ENCODE measurements at regions not wholly inside any gene's neighbourhood (a gene's known extent, or its start where the extent isn't known, plus 50 kb on each side); places are given as distances from the start of the nearest gene placed in this dataset.

DNA sequence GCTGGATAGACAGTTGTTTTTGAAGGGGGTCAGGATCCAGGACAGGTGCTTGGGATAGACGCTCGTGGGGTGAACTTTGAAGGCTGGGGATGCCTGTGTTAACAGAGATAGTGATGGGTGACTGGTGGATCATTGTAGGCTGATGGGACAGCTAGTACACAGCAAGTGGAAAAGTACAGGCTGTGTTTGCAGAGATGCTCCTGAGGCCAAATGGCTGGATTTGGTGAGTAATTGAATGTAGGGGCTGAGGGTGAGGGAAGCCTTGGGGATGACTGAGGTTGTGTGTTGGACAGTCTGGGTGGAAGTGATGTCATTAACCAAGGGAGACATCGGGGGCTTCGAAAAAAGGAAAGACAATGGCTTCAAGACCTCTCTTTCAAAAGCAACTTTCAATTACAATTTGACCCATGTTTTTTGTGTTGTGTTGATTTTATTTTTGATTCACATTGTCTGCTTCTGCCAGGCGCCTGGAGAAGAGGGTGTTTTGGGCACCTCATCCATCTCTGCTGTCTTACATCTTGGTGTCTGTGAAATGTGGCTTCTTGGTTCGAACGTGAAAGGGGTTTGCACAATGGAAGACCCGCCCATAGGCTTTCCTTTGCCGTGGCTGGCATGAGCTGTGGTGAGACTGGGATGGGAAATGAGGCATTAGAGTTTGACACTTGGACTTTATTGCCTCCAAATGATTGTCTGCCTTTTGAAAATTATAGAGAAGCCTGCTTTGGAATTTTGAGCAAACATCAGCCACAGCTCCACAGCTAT is 147.5 kb downstream of the FOXD2 start:
- no peak for DNase-seq (ENCODE audit: extremely low read depth, low read depth)

DNA sequence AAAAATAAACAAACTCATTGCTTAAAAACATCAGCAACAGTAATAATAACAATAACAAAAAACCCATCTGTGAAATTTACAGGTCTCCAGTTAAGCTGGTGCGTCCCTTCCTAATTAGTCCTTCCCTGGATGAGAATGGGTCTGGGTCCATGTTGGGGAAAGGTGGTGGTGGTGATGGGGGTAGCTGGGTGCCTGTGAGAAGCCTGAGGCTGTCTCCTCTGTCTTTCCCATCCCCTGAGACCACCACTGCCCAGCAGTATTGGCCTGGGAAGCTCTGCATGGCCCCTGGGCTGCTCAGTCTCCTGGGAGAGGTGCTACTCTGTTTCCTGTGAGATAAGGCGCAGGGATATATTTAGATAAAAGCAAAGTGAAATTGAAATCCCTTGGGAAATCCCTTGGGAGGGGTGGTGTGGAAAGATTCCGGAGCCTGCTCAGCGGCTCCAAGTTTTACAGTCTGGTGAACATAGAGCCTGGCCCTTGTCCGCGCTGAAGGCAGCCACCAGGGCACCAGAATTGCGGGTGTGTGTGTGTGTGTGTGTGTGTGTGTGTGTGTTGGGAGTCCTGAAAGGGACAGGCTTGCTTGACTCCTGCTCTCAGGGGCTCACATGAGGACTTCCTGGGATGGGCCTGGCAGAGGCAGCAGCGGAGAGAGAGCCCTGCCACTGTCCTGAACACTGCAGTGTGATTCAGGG is 150.2 kb downstream of the FOXD2 start:
- no peak for TF ChIP-seq CTCF (IDR thresholded peaks at IDR 0.05; ENCODE audit: low read depth, low read length)
- no peak for DNase-seq (ENCODE audit: extremely low read depth, low read depth)

More for the DNA sequence above, 147.5 kb downstream of the FOXD2 start:
- TF ChIP-seq CTCF (IDR thresholded peaks at IDR 0.05; ENCODE audit: low read depth, low read length): no peak

DNA sequence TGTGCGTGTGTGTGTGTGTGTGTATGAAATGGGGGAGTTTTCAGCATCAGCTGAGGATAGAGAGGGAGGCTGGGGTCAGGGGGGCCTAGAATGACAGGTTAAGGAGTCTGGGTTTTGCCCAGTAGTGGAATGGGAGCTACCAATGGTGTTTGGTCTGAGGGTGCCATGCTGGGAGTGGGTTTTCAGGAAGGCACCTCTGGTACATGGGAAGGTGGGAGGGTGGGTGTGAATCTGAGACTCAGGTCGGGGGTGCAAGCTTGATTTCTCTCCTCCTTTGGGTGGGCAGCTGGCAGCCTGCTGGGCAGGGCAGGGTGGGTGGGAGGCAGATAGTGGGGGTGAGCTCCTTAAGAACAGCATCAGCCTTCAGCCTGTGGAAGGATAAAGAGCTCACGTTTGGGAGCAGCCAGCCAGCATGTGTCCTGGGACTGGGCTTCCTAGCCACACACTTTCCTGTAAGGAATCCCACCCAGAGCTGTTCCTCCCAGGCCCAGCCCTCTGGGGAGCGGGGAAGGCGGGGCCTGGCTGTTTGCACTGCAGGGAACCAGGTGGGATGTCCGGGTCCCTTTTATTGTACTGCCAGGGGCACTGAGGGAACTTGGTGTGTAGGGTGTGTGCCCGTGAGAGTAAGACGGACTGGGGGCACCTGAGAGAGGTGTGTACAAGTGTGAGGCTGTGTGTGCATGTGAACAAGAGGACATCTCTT is 152.8 kb downstream of the FOXD2 start:
- TF ChIP-seq CTCF (IDR thresholded peaks at IDR 0.05; ENCODE audit: low read depth, low read length): no peak
- DNase-seq (ENCODE audit: extremely low read depth, low read depth): no peak

DNA sequence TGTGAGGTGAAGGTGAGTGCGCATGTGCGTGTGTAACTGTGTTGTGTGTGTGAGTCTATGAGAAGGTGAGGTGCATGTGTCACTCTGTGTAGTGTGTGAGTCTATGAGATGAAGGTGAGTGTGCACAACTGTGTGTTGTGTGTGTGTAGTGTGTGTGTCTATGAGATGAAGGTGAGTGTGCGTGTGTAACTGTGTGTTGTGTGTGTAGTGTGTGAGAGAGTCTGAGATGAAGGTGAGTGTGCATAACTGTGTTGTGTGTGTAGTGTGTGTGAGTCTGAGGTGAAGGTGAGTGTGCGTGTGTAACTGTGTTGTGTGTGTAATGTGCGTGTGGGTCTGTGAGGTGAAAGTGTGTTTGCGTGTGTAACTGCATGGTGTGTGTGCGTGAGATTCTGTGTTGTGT is 154.0 kb downstream of the FOXD2 start:
- no peak for DNase-seq (ENCODE audit: extremely low read depth, low read depth)
- TF ChIP-seq CTCF (IDR thresholded peaks at IDR 0.05; ENCODE audit: low read depth, low read length): no peak

DNA sequence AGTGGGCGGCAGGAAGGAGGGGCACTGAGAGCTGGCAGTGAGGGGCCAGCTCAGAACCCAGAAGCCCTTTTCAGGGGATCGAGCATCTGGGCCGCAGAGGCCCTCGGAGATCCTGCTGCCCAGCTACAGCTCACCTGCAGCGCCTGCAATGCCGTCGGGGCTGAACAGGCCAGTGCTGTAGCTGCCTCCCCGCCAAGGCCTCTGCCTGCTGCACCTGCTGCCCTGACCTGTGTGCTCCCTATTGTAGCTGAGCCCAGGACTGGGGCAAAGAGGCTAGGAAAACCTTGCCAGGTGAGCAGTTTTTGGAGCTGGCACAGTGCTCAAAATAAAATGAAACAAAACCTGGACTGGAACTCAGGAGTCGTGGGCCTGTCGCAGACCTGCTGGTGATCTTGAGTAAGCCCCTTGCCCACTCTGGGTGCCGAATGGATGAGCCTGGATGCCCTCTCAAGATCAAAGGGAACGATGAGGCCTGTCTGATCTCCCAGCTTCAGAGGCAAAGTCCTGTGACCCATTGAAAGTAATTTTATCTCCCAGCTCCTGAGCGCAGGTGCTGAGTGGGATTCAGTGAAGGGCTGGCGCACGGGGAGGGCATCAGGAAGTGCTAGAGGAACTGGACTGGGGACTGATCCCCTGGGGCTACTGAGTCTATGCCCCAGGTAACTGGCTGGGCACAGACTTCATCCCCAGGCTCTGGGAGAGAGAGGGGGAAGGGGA is 154.6 kb downstream of the FOXD2 start:
- no peak for DNase-seq (ENCODE audit: extremely low read depth, low read depth)
- TF ChIP-seq CTCF (IDR thresholded peaks at IDR 0.05; ENCODE audit: low read depth, low read length): no peak

DNA sequence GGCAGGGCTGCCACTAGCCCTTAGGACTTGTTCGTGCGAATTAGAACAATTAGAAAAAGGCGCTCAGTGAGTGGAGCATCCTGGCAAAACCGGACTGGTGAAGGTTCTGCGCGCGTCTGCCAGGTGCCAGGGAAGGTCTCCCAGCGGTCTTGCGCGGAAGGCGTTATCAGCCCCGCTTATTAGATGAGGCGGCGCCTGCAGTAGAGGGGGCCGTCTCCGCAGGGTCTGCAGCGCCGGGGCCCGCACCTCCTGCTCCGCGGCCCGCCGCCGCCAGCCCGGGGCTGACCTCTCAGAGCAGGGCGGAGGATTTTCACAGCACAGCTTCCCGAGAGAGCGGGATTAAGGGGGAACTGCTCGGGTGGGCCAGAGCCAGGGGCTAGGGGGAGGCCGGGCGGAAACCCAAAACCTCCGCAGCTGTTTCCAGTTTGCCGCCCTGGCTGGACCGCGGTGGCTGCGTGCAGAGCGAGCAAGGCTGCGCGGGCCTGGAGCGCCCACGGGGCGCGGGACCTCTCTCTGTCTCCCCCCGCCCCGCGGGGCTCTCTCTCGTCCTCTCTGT is 155.2 kb downstream of the FOXD2 start:
- DNase-seq (ENCODE audit: extremely low read depth, low read depth): no peak
- TF ChIP-seq CTCF (IDR thresholded peaks at IDR 0.05; ENCODE audit: low read depth, low read length): no peak

Measured in AG09319 (cell line).